Left lung (tissue), 4 donors: ENCODE measurements at regions not wholly inside any gene's neighbourhood (a gene's known extent, or its start where the extent isn't known, plus 50 kb on each side); places are given as distances from the start of the nearest gene placed in this dataset.

Experiments used
- ATAC-seq: fragments of 200-7000 bp; cut with Tn5 transposase; one replicate; pipeline ENCODE4 v1.9.1; 2020; ENCODE audit warnings: moderate library complexity
- DNase-seq, 4 donors: peaks; one replicate each; pipeline ENCODE4 v3.0.0-alpha.2; 2013 to 2020
- H3K27ac ChIP-seq, 2 donors: fragments of 200-600 bp; sonication (generic) in 1 of 2; one replicate each; pipeline versions ENCODE4 v1.5.0 to v1.8.0; 2020 to 2021
- H3K27me3 ChIP-seq, 2 donors: fragments of 200-600 bp; sonication (generic) in 1 of 2; one replicate each; pipeline versions ENCODE4 v1.5.0 to v1.8.0; 2020 to 2021
- H3K36me3 ChIP-seq, 2 donors: fragments of 200-600 bp; sonication (generic) in 1 of 2; one replicate each; pipeline versions ENCODE4 v1.5.0 to v1.8.0; 2020 to 2021
- H3K4me1 ChIP-seq, 2 donors: fragments of 200-600 bp; one replicate each; pipeline ENCODE4 v1.8.0; 2021
- H3K4me3 ChIP-seq, 2 donors: fragments of 200-600 bp; sonication (generic) in 1 of 2; one replicate each; pipeline versions ENCODE4 v1.5.0 to v1.8.0; 2020 to 2021; ENCODE audit warnings: mild to moderate bottlenecking in 1 of 2
- H3K9me3 ChIP-seq, 2 donors: fragments of 200-600 bp; sonication (generic) in 1 of 2; one replicate each; pipeline versions ENCODE4 v1.5.0 to v1.8.0; 2020 to 2021
- CTCF ChIP-seq, 2 donors: fragments of 200-600 bp; sonication (generic) in 1 of 2; IDR thresholded peaks; one replicate each; pipeline versions ENCODE4 v1.5.0 to v1.8.0; 2021; ENCODE audit warnings: antibody characterized with exemption in 2 of 2
- intact Hi-C, 2 donors: fragments of 100-400 bp; cut with DNase I; formaldehyde crosslinking; loops; one replicate each; pipeline versions ENCODE4 v1.11.2 to v1.14.2; 2022
- donor health status: DM: no; HTN: yes; CAD: no.
- donor health status: DM: no; HTN: no; CAD: no.

GRCh38 chr18:30763902-30764350, 278.6 kb downstream of the DSC3 start:
- DNase-seq (peak in 2 of 4 donors; percentile 4 to 6), ATAC-seq (peak; percentile 87)
- Histone ChIP-seq H3K9me3 (no peaks in the 10 kb centered on the region), H3K27me3 (no peaks in the 10 kb centered on the region), H3K4me3 (no peak overlapping the region), H3K27ac (no peak overlapping the region), H3K4me1 (no peaks in the 10 kb centered on the region), H3K36me3 (no peaks in the 10 kb centered on the region)
- intact Hi-C loops, result no loop called here
- TF ChIP-seq CTCF (IDR thresholded peaks at IDR 0.05), result no peak

- DNase-seq, result no peak
- H3K27me3 ChIP-seq, result no peaks in the 10 kb centered on the region
- no peaks in the 10 kb centered on the region for H3K36me3 ChIP-seq
- no peak for TF ChIP-seq CTCF (IDR thresholded peaks at IDR 0.05)
- intact Hi-C loops, result no loop called here
- H3K9me3 ChIP-seq, result no peaks in the 10 kb centered on the region
- H3K4me1 ChIP-seq, result no peaks in the 10 kb centered on the region
- ATAC-seq, result no peak
- H3K27ac ChIP-seq, result no peak overlapping the region
- no peak overlapping the region for H3K4me3 ChIP-seq
Observed at GRCh38 chr18:30754846-30755245, 287.7 kb downstream of the DSC3 start.

- H3K4me3 ChIP-seq, result no peak overlapping the region
- intact Hi-C loops, result no loop called here
- H3K4me1 ChIP-seq, result no peaks in the 10 kb centered on the region
- H3K27me3 ChIP-seq, result no peaks in the 10 kb centered on the region
- no peak overlapping the region for H3K27ac ChIP-seq
- H3K9me3 ChIP-seq, result no peaks in the 10 kb centered on the region
- ATAC-seq (no peak), DNase-seq (no peak)
- no peak for TF ChIP-seq CTCF (IDR thresholded peaks at IDR 0.05)
- no peaks in the 10 kb centered on the region for H3K36me3 ChIP-seq
Observed at GRCh38 chr18:30748541-30748940, 294.0 kb downstream of the DSC3 start.

- DNase-seq (no peak), ATAC-seq (peak; percentile 60)
- no peak overlapping the region for H3K27ac ChIP-seq
Observed at GRCh38 chr18:30746224-30746623, 296.3 kb downstream of the DSC3 start.

GRCh38 chr18:30743033-30743432, 299.5 kb downstream of the DSC3 start:
- no peak for TF ChIP-seq CTCF (IDR thresholded peaks at IDR 0.05)
- Histone ChIP-seq H3K9me3 (no peaks in the 10 kb centered on the region), H3K27me3 (no peaks in the 10 kb centered on the region), H3K27ac (no peak overlapping the region), H3K36me3 (no peaks in the 10 kb centered on the region), H3K4me3 (no peak overlapping the region), H3K4me1 (no peaks in the 10 kb centered on the region)
- no peak for ATAC-seq
- intact Hi-C loops, result no loop called here
- DNase-seq, result no peak

More at GRCh38 chr18:30746224-30746623, 296.3 kb downstream of the DSC3 start:
- intact Hi-C loops, result no loop called here
- Histone ChIP-seq H3K4me3 (no peak overlapping the region), H3K9me3 (no peaks in the 10 kb centered on the region), H3K27me3 (no peaks in the 10 kb centered on the region), H3K4me1 (no peaks in the 10 kb centered on the region), H3K36me3 (no peaks in the 10 kb centered on the region)
- no peak for TF ChIP-seq CTCF (IDR thresholded peaks at IDR 0.05)
